Psoas muscle (tissue), 7 donors: ENCODE measurements at regions not wholly inside any gene's neighbourhood (a gene's known extent, or its start where the extent isn't known, plus 50 kb on each side); places are given as distances from the start of the nearest gene placed in this dataset.

Source experiments
- ATAC-seq, 4 donors: fragments of 200-7000 bp; cut with Tn5 transposase; one replicate each; pipeline ENCODE4 v1.9.1; 2020; ENCODE audit warnings: moderate library complexity in 3 of 4, mild to moderate bottlenecking in 2 of 4
- DNase-seq, 2 donors: peaks; one replicate each; pipeline ENCODE4 v3.0.0-alpha.2; 2020
- H3K27ac ChIP-seq: fragments of 200-600 bp; one replicate; pipeline ENCODE4 v1.8.0; 2022
- H3K27me3 ChIP-seq, 3 donors: fragments of 200-600 bp in 1 of 3; one replicate each; pipeline versions ENCODE4 v1.6.1 to v1.8.0; 2013 to 2022; ENCODE audit warnings: low read length in 2 of 3, mild to moderate bottlenecking in 2 of 3, moderate library complexity in 1 of 3; ENCODE audit not compliant: insufficient read depth in 3 of 3
- H3K36me3 ChIP-seq, 2 donors: fragments of 200-600 bp in 1 of 2; one replicate each; pipeline versions ENCODE4 v1.6.1 to v1.8.0; 2013 to 2022; ENCODE audit warnings: low read depth in 1 of 2, mild to moderate bottlenecking in 1 of 2, moderate library complexity in 1 of 2; ENCODE audit not compliant: insufficient read depth in 1 of 2
- H3K4me1 ChIP-seq: fragments of 200-600 bp; one replicate; pipeline ENCODE4 v1.8.0; 2022
- H3K4me3 ChIP-seq: fragments of 200-600 bp; one replicate; pipeline ENCODE4 v1.8.0; 2022; ENCODE audit warnings: mild to moderate bottlenecking
- H3K9me3 ChIP-seq: fragments of 200-600 bp; one replicate; pipeline ENCODE4 v1.8.0; 2022
- CTCF ChIP-seq: fragments of 200-600 bp; IDR thresholded peaks from one replicate; pipeline ENCODE4 v1.8.0; 2022; ENCODE audit warnings: antibody characterized with exemption
- WGBS, 3 donors: extraction: QIAGEN DNeasy Blood & Tissue Kit; methylation state at CpG; one replicate each; pipeline versions ENCODE4 v1.1.6 to v1.1.7; 2013; 5-methylcytosine and 5-hydroxymethylcytosine counted together
- intact Hi-C, 2 donors: fragments of 100-400 bp; cut with DNase I; formaldehyde crosslinking; loops; one replicate each; pipeline versions ENCODE4 v1.11.0 to v1.14.2; 2022
- donor health status: healthy with polysubstance abuse.
- donor health status: DM: no; HTN: no; CAD: no; lungs with moderate emphysema.
- donor health status: Bipolar disorder and iron deficiency.
- donor health status: healthy.
- donor health status: DM: yes; HTN: yes; CAD: no.
- donor health status: DM: no; HTN: no; CAD: no.
- donor health status: DM: yes; HTN: yes; CAD: no.

- Histone ChIP-seq H3K36me3 (no peaks in the 10 kb centered on the region), H3K4me1 (no peaks in the 10 kb centered on the region), H3K27me3 (peaks cover 0 to 3% (median 0%) of the 10 kb centered on the region in 3 donors), H3K27ac (no peak overlapping the region), H3K9me3 (no peaks in the 10 kb centered on the region), H3K4me3 (no peak overlapping the region)
- intact Hi-C loops: no loop called here
- 52 to 62% (median 57%) methylated on average over 3 of the region's 3 CpGs for WGBS, 3 donors
- DNase-seq (no peak), ATAC-seq (no peak)
- TF ChIP-seq CTCF: no peak
Observed at GRCh38 chr15:94061041-94061440, 170.3 kb upstream of the MCTP2 start.

DNA sequence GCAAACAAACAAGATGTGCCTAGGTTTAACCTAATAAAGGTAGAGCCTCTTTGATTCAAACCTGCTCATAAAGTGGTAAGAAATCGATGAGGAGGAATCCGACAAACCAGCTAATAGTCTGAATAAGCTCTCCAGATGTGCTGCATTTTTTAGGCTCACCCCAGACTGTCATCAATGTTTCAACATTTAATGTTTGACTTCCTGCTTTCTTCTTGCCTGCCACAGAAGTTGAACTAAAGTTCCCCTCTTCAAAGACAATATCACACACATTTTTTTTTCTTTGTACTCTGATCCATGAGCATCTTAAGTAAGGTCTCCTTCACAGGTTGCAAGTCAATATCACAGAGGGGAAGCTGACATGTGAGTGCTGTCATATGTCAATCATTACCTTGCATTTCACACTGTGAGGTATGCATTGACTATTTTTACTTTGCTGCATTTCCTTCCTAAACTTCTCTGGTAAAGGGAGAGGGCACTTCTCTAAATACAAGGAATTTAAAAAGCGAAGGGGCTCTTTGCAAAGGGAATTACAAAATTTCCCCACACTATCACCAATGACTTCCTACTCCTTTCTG lies 172.3 kb upstream of the MCTP2 start:
- WGBS, 3 donors: 62 to 63% (median 62%) methylated on average over 3 of the region's 3 CpGs
- no peak overlapping the region for H3K4me3 ChIP-seq
- DNase-seq (no peak), ATAC-seq (no peak)
- H3K9me3 ChIP-seq: no peaks in the 10 kb centered on the region
- no peak overlapping the region for H3K27ac ChIP-seq
- intact Hi-C loops: no loop called here
- no peaks in the 10 kb centered on the region for H3K4me1 ChIP-seq
- H3K36me3 ChIP-seq: no peaks in the 10 kb centered on the region
- H3K27me3 ChIP-seq: peaks cover 0 to 3% (median 0%) of the 10 kb centered on the region in 3 donors
- TF ChIP-seq CTCF: no peak

DNA sequence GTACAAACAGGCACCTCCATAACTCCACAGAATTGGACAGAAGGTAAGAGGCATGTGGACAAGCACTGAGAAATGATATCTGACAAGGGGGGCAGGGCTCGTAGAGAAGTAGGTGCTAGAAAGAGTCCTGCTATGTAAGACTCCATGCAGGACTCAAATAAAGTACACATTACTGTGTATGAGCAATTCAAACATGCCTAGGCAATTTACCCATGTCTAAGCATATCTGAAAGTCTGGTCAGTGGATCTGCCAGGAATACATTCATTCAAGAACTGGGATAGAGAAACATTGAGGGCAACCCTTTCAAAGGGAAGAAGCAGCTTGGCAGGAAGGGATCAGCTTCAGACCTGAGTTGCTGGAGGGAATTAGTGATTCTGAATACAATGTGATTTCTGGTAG lies 174.1 kb upstream of the MCTP2 start:
- ATAC-seq (no peak), DNase-seq (no peak)
- no peak overlapping the region for H3K27ac ChIP-seq
- no peaks in the 10 kb centered on the region for H3K4me1 ChIP-seq
- H3K9me3 ChIP-seq: no peaks in the 10 kb centered on the region
- peaks cover 0 to 3% (median 0%) of the 10 kb centered on the region in 3 donors for H3K27me3 ChIP-seq
- H3K36me3 ChIP-seq: no peaks in the 10 kb centered on the region
- no peak overlapping the region for H3K4me3 ChIP-seq
- WGBS, 3 donors: 82 to 96% (median 93%) methylated on average over 1 of the region's 1 CpG
- no peak for TF ChIP-seq CTCF
- intact Hi-C loops: no loop called here

DNA sequence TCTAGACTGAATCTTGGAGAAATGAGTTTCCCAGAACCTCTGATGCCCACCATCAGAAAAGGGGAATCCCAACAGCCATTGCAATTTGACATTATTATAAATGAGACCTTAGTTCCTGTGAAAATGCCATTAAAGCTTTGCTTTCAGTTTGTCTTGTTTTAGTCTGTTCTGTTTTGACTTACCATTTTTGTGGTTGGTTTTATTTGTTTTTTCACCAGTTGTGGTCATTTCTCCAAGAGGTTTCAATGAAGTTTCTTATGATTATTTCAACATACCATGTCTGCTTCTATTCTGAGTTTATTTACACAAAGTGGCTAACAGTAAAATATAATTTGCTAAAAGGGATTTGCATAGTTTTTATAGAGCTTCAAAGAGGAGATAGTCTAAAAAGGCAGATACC lies 175.0 kb upstream of the MCTP2 start:
- no peaks in the 10 kb centered on the region for H3K36me3 ChIP-seq
- no peaks in the 10 kb centered on the region for H3K9me3 ChIP-seq
- no peak for DNase-seq
- no peak overlapping the region for H3K4me3 ChIP-seq
- no peaks in the 10 kb centered on the region for H3K4me1 ChIP-seq
- H3K27ac ChIP-seq: no peak overlapping the region
- intact Hi-C loops: no loop called here
- TF ChIP-seq CTCF: no peak
- H3K27me3 ChIP-seq: no peaks in the 10 kb centered on the region
- no peak for ATAC-seq

DNA sequence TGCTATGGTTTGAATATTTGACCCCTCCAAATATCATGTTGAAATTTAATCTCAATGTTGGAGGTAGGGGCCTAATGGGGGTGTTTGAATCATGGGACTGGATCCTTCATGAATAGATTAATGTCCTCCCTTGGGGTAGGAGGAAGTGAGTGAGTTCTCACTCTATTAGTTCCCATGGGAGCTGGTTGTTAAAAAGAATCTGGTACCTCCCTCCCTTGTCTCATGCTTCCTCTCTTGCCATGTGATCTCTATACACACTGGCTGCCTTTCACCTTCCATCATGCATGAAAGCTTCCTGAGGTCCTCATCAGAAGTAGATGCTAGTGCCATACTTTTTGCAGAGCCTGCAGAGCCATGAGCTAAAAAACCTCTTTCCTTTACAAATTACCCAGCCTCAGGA lies 177.7 kb upstream of the MCTP2 start:
- no peak for ATAC-seq
- intact Hi-C loops: no loop called here
- Histone ChIP-seq H3K4me1 (no peaks in the 10 kb centered on the region), H3K4me3 (no peak overlapping the region), H3K9me3 (no peaks in the 10 kb centered on the region), H3K27me3 (no peaks in the 10 kb centered on the region), H3K36me3 (no peaks in the 10 kb centered on the region), H3K27ac (no peak overlapping the region)
- DNase-seq: no peak
- no peak for TF ChIP-seq CTCF
